Activated naive CD4-positive, alpha-beta T cell treated with anti-CD3 and anti-CD28 coated beads, Interleukin-2, amount 10 ng/mL, durations not matched to agents 7 days and 5 days (primary cell): ENCODE measurements at regions not wholly inside any gene's neighbourhood (a gene's known extent, or its start where the extent isn't known, plus 50 kb on each side); places are given as distances from the start of the nearest gene placed in this dataset.

Experiments
- CTCF ChIA-PET: fragments of 350-600 bp; sonication (Branson Sonifier 250); formaldehyde crosslinking; loops from one replicate; lab custom pipeline; 2021; ENCODE audit warnings: antibody characterized with exemption; lab: Charles Lee
- DNase-seq: peaks from one replicate; pipeline ENCODE4 v3.0.0-alpha.2; 2020
- H3K27ac Mint-ChIP-seq: one replicate; pipeline ENCODE4 v1.8.0; 2021; ENCODE audit warnings: mild to moderate bottlenecking, moderate library complexity, mixed read lengths
- H3K27me3 Mint-ChIP-seq: one replicate; pipeline ENCODE4 v1.8.0; 2021; ENCODE audit warnings: mild to moderate bottlenecking, mixed read lengths
- H3K36me3 Mint-ChIP-seq: one replicate; pipeline ENCODE4 v1.8.0; 2021; ENCODE audit warnings: mixed read lengths
- H3K4me1 Mint-ChIP-seq: one replicate; pipeline ENCODE4 v1.8.0; 2021; ENCODE audit warnings: mixed read lengths
- H3K4me3 Mint-ChIP-seq: one replicate; pipeline ENCODE4 v1.8.0; 2021; ENCODE audit warnings: mild to moderate bottlenecking, moderate library complexity, mixed read lengths
- H3K9me3 Mint-ChIP-seq: one replicate; pipeline ENCODE4 v1.8.0; 2021; ENCODE audit warnings: mixed read lengths

DNA sequence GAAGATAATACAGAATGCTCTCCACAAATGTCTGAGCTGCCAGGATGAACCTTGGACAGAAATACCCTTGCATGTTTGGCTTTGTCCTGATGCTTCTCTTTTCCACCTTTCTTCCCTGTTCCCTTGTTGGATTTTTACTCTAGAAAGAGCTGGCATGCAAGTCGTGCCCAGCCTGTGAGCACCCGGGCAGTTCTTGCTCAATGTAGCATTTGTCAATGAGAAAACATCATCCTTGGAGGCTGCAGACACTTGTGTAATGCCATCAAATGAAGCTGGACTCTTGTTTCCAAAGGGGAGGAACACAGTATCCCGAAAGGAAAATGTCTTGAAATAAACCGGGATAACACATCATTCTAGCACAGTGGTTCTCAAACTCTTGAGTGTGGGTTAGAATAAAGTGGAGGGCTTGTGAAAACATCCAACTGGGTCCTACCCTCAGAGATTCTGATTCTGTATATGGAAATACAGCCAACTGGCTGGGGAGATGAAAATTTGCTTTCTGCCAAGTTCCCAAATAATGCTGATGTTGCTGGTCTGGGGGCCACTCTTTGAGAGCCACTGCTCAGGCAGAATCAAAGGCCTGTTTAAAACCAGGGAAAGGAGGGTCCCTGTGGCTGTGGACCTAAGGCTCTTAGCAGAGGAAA, 237.2 kb downstream of the SPATA18 start:
- DNase-seq: no peak
- H3K27me3 Mint-ChIP-seq: no peaks in the 10 kb centered on the region
- CTCF ChIA-PET: no interaction called here
- no peak overlapping the region for H3K27ac Mint-ChIP-seq
- no peaks in the 10 kb centered on the region for H3K9me3 Mint-ChIP-seq
- no peak overlapping the region for H3K4me3 Mint-ChIP-seq
- H3K4me1 Mint-ChIP-seq: no peaks in the 10 kb centered on the region
- H3K36me3 Mint-ChIP-seq: no peaks in the 10 kb centered on the region

DNA sequence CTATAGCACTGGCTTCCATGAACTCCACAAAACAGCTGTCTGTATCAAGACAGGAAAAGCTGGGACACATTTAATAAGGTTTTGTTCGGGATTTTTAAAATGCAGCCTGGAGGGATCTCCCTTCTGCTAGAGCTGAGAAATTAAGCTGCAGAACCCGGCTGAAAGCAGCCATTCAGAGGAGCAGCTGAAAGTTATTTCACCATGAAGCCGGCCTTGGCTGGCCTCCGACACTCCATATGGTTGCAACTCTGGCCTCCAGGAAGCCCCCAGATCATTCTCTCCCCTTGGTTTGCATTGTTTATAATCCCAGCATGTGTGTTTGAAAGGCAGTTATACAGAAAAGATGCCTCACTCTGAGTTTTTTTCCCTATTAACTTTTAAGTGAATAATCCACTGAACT, 239.4 kb downstream of the SPATA18 start:
- Mint-ChIP-seq H3K4me1 (no peaks in the 10 kb centered on the region), H3K27me3 (no peaks in the 10 kb centered on the region), H3K4me3 (no peak overlapping the region), H3K9me3 (no peaks in the 10 kb centered on the region), H3K27ac (no peak overlapping the region), H3K36me3 (no peaks in the 10 kb centered on the region)
- CTCF ChIA-PET: no interaction called here
- DNase-seq: no peak

DNA sequence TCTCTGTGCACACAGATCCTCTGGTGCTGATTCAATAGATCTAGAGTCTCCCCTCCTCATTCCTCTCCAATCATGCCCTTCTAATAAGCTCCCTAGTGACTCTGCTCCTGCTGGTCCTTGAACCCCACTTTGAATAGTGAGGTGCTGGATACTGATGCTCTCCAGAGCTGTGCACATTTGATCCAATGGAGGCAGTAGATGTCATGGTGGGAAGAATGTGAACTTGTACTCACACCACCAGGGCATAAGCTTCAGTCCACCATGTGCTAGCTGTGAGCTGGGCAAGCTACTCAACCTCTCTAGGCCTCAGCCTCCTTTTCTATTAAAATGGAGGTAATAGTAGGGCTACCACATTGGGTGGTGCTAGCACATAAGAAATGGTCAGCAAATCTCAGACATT, 241.1 kb downstream of the SPATA18 start:
- Mint-ChIP-seq H3K27ac (no peak overlapping the region), H3K9me3 (no peaks in the 10 kb centered on the region), H3K4me3 (no peak overlapping the region), H3K36me3 (no peaks in the 10 kb centered on the region), H3K4me1 (no peaks in the 10 kb centered on the region), H3K27me3 (no peaks in the 10 kb centered on the region)
- no peak for DNase-seq
- CTCF ChIA-PET: no interaction called here

DNA sequence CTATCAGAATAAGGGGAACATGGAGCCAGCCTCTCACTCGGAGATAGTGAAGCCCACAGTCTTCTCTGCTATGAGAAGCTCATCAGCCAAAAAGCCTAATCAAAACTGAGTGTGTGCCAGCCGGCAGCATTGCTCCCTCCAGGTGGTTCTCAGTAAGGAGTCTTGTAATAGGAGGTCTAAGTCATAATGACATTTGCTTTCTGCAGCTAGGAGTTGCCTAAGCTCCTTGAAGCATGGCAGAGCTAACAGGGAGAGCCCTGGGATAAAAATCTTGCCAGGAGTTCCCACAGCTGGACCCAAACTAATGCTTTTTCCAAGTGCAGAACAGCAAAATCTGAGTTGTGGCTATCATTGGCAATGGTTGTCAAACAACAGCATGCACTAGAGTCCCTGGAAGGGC, 245.2 kb downstream of the SPATA18 start:
- Mint-ChIP-seq H3K27me3 (no peaks in the 10 kb centered on the region), H3K36me3 (no peaks in the 10 kb centered on the region), H3K9me3 (no peaks in the 10 kb centered on the region), H3K4me3 (no peak overlapping the region), H3K27ac (no peak overlapping the region), H3K4me1 (no peaks in the 10 kb centered on the region)
- CTCF ChIA-PET: no interaction called here
- no peak for DNase-seq

DNA sequence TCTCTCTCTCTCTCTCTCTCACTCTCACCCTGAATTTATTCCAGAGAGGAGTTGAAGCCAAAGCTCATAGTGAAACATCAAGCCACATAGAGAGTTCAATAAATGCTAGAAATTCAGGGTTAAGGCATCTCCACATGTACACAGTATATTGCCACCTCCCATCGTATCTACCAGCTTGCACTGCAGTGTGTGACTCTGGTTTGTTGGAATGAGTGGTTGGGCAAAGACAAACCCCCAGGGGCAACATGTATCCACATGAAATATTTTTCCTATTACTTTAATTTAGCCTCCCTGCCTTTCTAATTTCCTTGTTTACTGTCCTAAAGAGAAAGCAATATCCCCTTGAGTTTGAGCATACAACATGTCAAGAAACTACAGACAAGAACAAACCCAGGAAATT, 247.3 kb downstream of the SPATA18 start:
- H3K4me3 Mint-ChIP-seq: no peak overlapping the region
- no peaks in the 10 kb centered on the region for H3K27me3 Mint-ChIP-seq
- no peaks in the 10 kb centered on the region for H3K4me1 Mint-ChIP-seq
- no peak for DNase-seq
- H3K36me3 Mint-ChIP-seq: no peaks in the 10 kb centered on the region
- H3K27ac Mint-ChIP-seq: no peak overlapping the region
- no peaks in the 10 kb centered on the region for H3K9me3 Mint-ChIP-seq
- CTCF ChIA-PET: no interaction called here

DNA sequence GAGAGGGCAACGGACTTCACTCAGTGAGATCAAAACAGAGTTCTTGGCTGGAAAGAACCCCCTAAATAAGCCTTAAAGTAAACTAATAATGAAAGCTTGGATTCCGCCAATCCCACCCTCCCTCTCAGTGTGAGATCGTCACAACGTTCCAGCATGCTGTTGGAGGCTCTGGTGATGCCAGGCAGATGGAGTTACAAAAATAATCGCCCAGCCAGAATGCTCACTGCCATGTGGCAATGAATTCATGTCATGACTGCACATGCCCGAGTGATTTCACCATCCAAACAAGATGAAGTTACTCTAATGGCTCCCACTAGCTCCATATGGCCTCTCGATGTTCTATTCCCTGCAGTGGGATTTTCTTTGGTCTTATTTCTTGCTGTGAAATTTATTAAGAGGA, 248.0 kb downstream of the SPATA18 start:
- CTCF ChIA-PET: no interaction called here
- no peaks in the 10 kb centered on the region for H3K4me1 Mint-ChIP-seq
- H3K36me3 Mint-ChIP-seq: no peaks in the 10 kb centered on the region
- no peak overlapping the region for H3K27ac Mint-ChIP-seq
- no peak overlapping the region for H3K4me3 Mint-ChIP-seq
- no peak for DNase-seq
- no peaks in the 10 kb centered on the region for H3K27me3 Mint-ChIP-seq
- no peaks in the 10 kb centered on the region for H3K9me3 Mint-ChIP-seq

DNA sequence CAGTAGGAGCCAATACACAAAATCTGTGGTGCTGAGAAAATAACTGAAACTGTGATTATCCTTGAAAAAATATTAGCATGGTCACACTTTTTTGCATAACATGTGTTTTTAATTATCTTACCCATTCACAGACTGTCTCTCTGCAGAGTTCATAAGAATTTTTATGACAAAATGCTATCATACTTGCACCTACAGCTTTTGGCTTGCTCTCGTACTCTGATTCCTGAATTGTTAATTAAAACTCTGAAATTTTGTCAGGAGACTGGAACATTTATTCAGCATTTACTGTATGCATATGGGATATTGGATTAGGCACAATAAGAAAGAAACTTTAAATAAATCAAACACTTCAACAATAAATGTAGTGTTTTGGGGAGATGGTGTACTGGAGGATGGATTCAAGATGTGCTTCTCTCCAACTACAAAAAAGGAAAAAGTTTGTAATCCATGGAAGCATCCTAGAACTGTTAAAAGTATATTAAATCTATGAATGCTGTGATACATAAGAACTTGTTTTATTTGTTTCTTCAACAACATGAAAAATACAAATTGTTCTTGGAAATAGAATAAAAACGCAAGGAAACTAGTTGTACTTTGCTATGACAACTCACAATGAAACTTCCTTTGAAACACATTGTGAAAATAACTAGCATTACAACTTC, 260.5 kb downstream of the SPATA18 start:
- Mint-ChIP-seq H3K4me1 (no peaks in the 10 kb centered on the region), H3K27ac (no peak overlapping the region), H3K9me3 (no peaks in the 10 kb centered on the region), H3K27me3 (no peaks in the 10 kb centered on the region), H3K36me3 (no peaks in the 10 kb centered on the region), H3K4me3 (no peak overlapping the region)
- no peak for DNase-seq
- CTCF ChIA-PET: no interaction called here

DNA sequence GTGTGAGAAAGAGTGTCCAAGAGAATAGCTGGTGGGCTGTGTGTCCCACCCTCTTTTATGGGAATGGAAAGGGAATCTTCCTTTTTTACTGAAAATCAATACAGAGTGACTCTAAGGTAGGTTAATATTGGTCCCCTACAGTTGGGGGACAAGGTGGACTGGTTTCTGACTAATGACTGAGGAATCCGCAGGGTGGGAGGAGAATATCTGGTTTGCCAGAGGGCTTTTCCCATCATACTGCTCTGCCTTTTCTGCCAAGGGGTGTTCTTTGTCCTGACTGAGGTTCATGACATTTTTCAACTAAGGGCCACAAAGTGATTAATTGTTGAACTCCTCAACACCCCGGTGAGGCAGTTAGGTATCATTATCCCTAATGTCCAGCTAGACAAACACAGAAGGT, 261.6 kb downstream of the SPATA18 start:
- Mint-ChIP-seq H3K36me3 (no peaks in the 10 kb centered on the region), H3K4me3 (no peak overlapping the region), H3K9me3 (no peaks in the 10 kb centered on the region), H3K4me1 (no peaks in the 10 kb centered on the region), H3K27me3 (no peaks in the 10 kb centered on the region), H3K27ac (no peak overlapping the region)
- DNase-seq: no peak
- CTCF ChIA-PET: no interaction called here

DNA sequence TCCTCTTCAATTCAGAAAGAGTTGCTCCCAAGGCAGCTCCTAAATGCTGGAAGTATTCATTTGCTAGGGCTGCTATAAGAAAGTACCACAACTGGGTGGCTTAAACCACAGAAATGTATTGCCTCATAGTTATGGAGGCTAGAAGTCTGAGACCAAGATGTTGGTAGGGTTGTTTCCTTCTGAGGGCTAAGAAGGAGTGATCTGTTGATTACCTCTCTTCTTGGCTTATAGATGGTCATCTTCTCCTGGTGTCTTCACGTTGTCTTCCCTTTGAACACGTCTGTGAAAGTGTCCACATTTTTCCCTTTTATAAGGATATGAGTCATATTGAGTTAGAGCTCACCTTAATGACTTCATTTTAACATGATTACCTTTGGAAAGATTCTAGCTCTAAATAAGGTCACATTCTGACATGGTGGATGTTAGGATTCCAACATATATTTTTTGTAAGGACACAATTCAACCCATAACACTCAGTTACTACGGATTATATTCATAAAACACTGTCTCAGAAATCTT, 266.3 kb downstream of the SPATA18 start:
- H3K27ac Mint-ChIP-seq: no peak overlapping the region
- no peaks in the 10 kb centered on the region for H3K4me1 Mint-ChIP-seq
- H3K9me3 Mint-ChIP-seq: no peaks in the 10 kb centered on the region
- H3K27me3 Mint-ChIP-seq: no peaks in the 10 kb centered on the region
- no peaks in the 10 kb centered on the region for H3K36me3 Mint-ChIP-seq
- CTCF ChIA-PET: no interaction called here
- H3K4me3 Mint-ChIP-seq: no peak overlapping the region
- no peak for DNase-seq

DNA sequence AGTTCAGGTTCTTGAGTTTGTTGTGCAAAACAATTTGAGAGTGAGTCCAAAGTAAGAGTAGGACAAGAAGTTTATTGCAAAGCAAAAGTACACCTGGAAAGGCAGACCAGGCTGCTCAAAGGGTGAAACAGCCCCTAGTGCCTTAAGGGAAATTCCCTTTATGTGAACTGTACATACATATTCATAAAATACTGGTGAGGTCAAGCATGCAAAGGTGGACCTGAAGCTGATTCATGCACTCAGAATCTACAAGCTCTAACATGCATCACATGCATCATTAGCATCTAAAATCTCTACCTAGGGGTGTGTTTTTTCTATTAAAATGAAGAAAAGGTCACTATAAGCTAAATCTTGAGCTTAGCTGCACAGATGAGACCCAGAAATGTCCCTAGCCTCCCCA, 266.9 kb downstream of the SPATA18 start:
- CTCF ChIA-PET: no interaction called here
- Mint-ChIP-seq H3K36me3 (no peaks in the 10 kb centered on the region), H3K27ac (no peak overlapping the region), H3K4me1 (no peaks in the 10 kb centered on the region), H3K9me3 (peaks cover 3% of the 10 kb centered on the region), H3K27me3 (no peaks in the 10 kb centered on the region), H3K4me3 (no peak overlapping the region)
- no peak for DNase-seq

DNA sequence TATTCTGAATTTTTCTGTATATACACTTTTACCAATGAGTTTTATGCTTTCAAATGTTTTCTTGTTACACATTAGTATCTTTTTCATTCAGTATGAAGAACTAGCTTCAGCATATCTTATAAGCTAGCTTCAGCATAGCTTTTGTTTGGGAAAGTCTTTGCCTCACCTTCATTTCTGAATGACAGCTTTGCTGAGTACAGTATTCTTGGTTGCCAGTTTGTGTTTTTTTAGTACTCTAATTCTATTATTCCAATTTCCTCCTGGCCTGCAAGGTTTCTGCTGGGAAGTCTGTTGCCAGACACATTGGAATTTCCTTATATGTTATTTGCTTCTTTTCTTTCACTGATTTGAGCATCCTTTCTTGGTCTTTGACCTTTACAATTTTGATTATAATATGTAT, 278.8 kb downstream of the SPATA18 start:
- CTCF ChIA-PET: no interaction called here
- peaks cover 20% of the 10 kb centered on the region for H3K9me3 Mint-ChIP-seq
- H3K27ac Mint-ChIP-seq: no peak overlapping the region
- no peak overlapping the region for H3K4me3 Mint-ChIP-seq
- H3K4me1 Mint-ChIP-seq: no peaks in the 10 kb centered on the region
- no peaks in the 10 kb centered on the region for H3K36me3 Mint-ChIP-seq
- no peaks in the 10 kb centered on the region for H3K27me3 Mint-ChIP-seq
- DNase-seq: no peak

DNA sequence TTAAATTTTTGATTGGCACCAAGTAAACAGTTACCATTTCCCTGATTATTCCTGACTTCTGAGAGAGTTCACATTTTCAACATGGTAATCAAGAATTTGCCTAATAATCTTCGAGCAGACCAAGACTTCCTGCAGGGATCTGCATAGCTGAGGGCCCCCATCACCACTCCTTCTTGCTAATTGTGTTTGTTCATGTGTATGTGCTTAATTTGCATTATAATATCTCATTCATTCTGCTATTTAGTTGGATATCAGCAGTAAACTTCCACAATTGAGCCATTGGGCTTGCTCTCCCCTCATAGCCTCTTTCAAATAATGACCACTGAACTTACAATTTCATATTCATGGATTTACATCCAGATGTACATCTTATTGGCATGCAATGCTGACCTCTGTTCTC, 292.5 kb downstream of the SPATA18 start:
- Mint-ChIP-seq H3K9me3 (no peaks in the 10 kb centered on the region), H3K27ac (no peak overlapping the region), H3K4me3 (no peak overlapping the region), H3K36me3 (no peaks in the 10 kb centered on the region), H3K27me3 (no peaks in the 10 kb centered on the region), H3K4me1 (no peaks in the 10 kb centered on the region)
- DNase-seq: no peak
- CTCF ChIA-PET: no interaction called here

DNA sequence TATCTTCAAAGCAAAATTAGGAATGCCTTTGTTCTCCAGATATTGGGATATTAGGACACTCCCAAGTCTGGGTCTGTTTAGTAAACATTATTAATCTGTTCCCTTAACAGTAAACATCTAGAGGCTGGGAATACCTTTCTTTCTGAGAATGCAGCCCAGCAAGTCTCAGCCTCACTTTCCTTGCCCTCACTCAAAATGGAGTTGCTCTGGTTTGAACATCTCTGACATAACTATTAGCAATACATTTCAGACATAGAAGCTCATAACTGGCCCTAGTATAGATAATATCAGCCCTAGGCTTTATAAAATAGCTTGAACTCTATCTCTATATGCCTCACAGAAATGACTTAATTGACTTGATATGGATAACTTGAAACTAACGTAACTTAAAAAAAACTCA, 299.8 kb downstream of the SPATA18 start:
- no peaks in the 10 kb centered on the region for H3K4me1 Mint-ChIP-seq
- H3K4me3 Mint-ChIP-seq: no peak overlapping the region

DNA sequence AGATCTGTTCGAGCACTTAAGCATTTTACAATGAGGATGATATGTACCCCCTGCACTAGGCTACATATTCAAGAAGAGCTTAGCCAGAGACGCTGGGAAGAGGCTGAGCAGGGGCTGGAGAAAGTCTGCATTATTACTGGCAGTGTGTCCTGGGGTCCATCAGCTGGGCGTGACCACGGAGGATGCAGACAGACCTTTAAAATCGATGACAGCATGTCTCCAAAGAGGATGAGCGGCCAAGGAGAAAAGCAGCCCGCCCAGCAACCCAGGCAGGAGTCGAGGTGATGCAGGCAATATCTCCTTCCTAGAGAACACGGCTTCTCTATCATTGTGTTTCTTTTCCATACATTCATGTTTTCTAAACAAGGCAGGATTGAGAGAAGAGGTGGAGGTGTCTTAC, 300.7 kb downstream of the USP46 start:
- Mint-ChIP-seq H3K4me3 (no peak overlapping the region), H3K9me3 (no peaks in the 10 kb centered on the region), H3K27me3 (no peaks in the 10 kb centered on the region), H3K36me3 (no peaks in the 10 kb centered on the region), H3K27ac (no peak overlapping the region), H3K4me1 (no peaks in the 10 kb centered on the region)
- DNase-seq: no peak
- CTCF ChIA-PET: interaction anchor here (0.9 kb wide), 1 partner anchor 17 kb away, joined by 4 read pairs; no protein-coding TSS in a partner anchor

More for the DNA sequence above, 299.8 kb downstream of the SPATA18 start:
- CTCF ChIA-PET: no interaction called here
- H3K27ac Mint-ChIP-seq: no peak overlapping the region
- no peaks in the 10 kb centered on the region for H3K27me3 Mint-ChIP-seq
- H3K36me3 Mint-ChIP-seq: no peaks in the 10 kb centered on the region
- DNase-seq: no peak
- H3K9me3 Mint-ChIP-seq: no peaks in the 10 kb centered on the region

DNA sequence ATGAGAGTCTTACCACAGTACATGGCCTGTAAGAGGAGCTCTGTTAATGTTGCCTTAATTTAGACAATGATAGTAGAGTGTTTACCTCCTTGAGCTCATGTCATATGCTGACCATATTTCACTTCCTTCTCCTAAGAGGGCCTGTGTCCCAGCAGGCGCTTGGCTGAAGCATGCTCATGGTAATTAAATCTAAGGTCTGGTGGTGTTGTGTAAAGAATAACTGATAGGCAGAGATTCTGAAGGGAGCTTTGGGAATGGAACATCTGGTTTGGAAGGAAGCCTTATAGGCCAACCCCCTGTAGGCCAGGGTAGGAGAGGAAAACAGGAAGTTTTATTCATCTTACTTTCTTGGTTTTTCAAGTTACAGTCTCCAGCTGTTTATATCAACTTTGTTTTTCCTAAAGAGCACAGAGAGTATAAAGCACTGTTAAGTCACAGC, 300.2 kb downstream of the USP46 start:
- no peak overlapping the region for H3K27ac Mint-ChIP-seq
- H3K4me3 Mint-ChIP-seq: no peak overlapping the region
- no peaks in the 10 kb centered on the region for H3K4me1 Mint-ChIP-seq
- no peak for DNase-seq
- H3K27me3 Mint-ChIP-seq: no peaks in the 10 kb centered on the region
- no peaks in the 10 kb centered on the region for H3K36me3 Mint-ChIP-seq
- CTCF ChIA-PET: interaction anchor here (0.9 kb wide), 1 partner anchor 17 kb away, joined by 4 read pairs; no protein-coding TSS in a partner anchor
- H3K9me3 Mint-ChIP-seq: no peaks in the 10 kb centered on the region
